22Rv1 (cell line): ENCODE measurements at regions not wholly inside any gene's neighbourhood (a gene's known extent, or its start where the extent isn't known, plus 50 kb on each side); places are given as distances from the start of the nearest gene placed in this dataset.

Experiments used
- ZFX ChIP-seq: fragments of 450-650 bp; IDR thresholded peaks from 2 replicates; pipeline ENCODE4 v1.6.1; 2017; ENCODE audit warnings: antibody characterized with exemption, borderline replicate concordance
- TF ChIP-seq, protein P1 (sequence below): fragments of 450-650 bp; IDR thresholded peaks from 2 replicates; pipeline ENCODE4 v1.5.1; 2017; ENCODE audit warnings: mild to moderate bottlenecking

DNA sequence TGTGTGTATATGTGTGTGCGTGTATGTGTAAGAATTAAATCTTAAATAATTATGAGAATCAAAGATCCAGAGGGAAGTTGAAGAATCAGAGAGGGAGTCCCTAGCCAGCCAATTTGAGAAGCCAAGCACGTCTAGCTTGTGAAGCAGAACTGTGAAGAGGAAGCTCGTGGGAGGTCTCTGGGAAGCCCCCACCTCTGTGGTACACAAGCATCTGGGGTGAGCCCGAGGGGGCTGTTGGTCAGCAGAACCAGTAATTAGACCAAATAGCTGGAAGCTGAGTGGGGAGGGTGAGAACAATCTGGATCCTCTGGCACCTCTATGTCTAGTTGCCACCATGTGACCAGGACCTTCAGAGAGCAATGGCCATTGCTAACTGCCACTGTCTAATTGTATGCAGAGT, 162.7 kb upstream of the ADRA1D start:
- TF ChIP-seq, protein P1, sequence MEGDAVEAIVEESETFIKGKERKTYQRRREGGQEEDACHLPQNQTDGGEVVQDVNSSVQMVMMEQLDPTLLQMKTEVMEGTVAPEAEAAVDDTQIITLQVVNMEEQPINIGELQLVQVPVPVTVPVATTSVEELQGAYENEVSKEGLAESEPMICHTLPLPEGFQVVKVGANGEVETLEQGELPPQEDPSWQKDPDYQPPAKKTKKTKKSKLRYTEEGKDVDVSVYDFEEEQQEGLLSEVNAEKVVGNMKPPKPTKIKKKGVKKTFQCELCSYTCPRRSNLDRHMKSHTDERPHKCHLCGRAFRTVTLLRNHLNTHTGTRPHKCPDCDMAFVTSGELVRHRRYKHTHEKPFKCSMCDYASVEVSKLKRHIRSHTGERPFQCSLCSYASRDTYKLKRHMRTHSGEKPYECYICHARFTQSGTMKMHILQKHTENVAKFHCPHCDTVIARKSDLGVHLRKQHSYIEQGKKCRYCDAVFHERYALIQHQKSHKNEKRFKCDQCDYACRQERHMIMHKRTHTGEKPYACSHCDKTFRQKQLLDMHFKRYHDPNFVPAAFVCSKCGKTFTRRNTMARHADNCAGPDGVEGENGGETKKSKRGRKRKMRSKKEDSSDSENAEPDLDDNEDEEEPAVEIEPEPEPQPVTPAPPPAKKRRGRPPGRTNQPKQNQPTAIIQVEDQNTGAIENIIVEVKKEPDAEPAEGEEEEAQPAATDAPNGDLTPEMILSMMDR, result no peak
- TF ChIP-seq ZFX, result no peak
